PC-9 (cell line): ENCODE measurements at regions not wholly inside any gene's neighbourhood (a gene's known extent, or its start where the extent isn't known, plus 50 kb on each side); places are given as distances from the start of the nearest gene placed in this dataset.

Experiments used
- BruUV-seq: library from RNA; stranded (reverse); fragments of 400-500 nt; replicated peaks from 2 replicates; lab custom pipeline; 2021; lab: Mats Ljungman, UMichigan
- CTCF ChIA-PET: fragments of 300-600 bp; sonication (Branson Sonifier 250); formaldehyde crosslinking; loops from one replicate; lab custom pipeline; 2022; ENCODE audit warnings: antibody characterized with exemption; lab: Charles Lee
- POLR2A ChIA-PET: fragments of 300-600 bp; sonication (Branson Sonifier 250); formaldehyde crosslinking; loops from one replicate; lab custom pipeline; 2022; ENCODE audit warnings: antibody characterized with exemption; ENCODE audit not compliant: unreplicated experiment; lab: Charles Lee
- DNase-seq, 2 experiments: peaks; one replicate each; pipeline versions ENCODE4 v3.0.0 to v3.0.0-alpha.2; 2015 to 2022; ENCODE audit warnings: mixed read lengths in 1 of 2
- H2AFZ ChIP-seq: fragments of 200-600 bp; sonication (generic); 2 replicates; pipeline ENCODE4 v1.8.1; 2017; ENCODE audit warnings: antibody characterized with exemption
- H3F3A ChIP-seq: fragments of 200-600 bp; sonication (generic); 2 replicates; pipeline ENCODE4 v1.8.1; 2017; ENCODE audit warnings: antibody characterized with exemption, mild to moderate bottlenecking, low read depth; ENCODE audit not compliant: insufficient read depth
- H3K27ac ChIP-seq: fragments of 200-600 bp; sonication (generic); 2 replicates; pipeline ENCODE4 v1.6.1; 2016; ENCODE audit warnings: mixed run types
- H3K27me3 ChIP-seq: fragments of 200-600 bp; sonication (generic); 2 replicates; pipeline ENCODE4 v1.6.1; 2016; ENCODE audit warnings: low read depth, mixed run types; ENCODE audit not compliant: insufficient read depth
- H3K36me3 ChIP-seq: fragments of 200-600 bp; sonication (generic); 2 replicates; pipeline ENCODE4 v1.6.1; 2016; ENCODE audit warnings: low read depth, mixed run types
- H3K4me1 ChIP-seq: fragments of 200-600 bp; sonication (generic); replicated peaks from 2 replicates; pipeline ENCODE4 v1.6.1; 2016; ENCODE audit warnings: mixed run types; ENCODE audit not compliant: insufficient read depth
- H3K4me2 ChIP-seq: fragments of 200-600 bp; sonication (generic); 2 replicates; pipeline ENCODE4 v1.6.1; 2017; ENCODE audit warnings: mixed run types
- H3K4me3 ChIP-seq: fragments of 200-600 bp; sonication (generic); 2 replicates; pipeline ENCODE4 v1.6.1; 2016; ENCODE audit warnings: mixed run types
- H3K79me2 ChIP-seq: fragments of 200-600 bp; sonication (generic); 2 replicates; pipeline ENCODE4 v1.6.1; 2017; ENCODE audit warnings: low read depth, mixed run types
- H3K9me2 ChIP-seq: fragments of 200-600 bp; sonication (generic); 2 replicates; pipeline ENCODE4 v1.8.1; 2017; ENCODE audit warnings: mild to moderate bottlenecking; ENCODE audit not compliant: insufficient read depth
- H3K9me3 ChIP-seq: fragments of 200-600 bp; sonication (generic); 2 replicates; pipeline ENCODE4 v1.8.1; 2016; ENCODE audit warnings: low read depth; ENCODE audit not compliant: insufficient read depth
- H4K20me1 ChIP-seq: fragments of 200-600 bp; sonication (generic); 2 replicates; pipeline ENCODE4 v1.8.1; 2017; ENCODE audit not compliant: insufficient read depth
- CTCF ChIP-seq: fragments of 200-600 bp; sonication (generic); conservative IDR thresholded peaks from 2 replicates; pipeline ENCODE4 v1.6.1; 2017; ENCODE audit warnings: mixed run types, antibody characterized with exemption, mild to moderate bottlenecking, moderate library complexity
- EZH2 ChIP-seq: fragments of 200-600 bp; sonication (generic); IDR thresholded peaks from 2 replicates; pipeline ENCODE4 v1.8.0; 2017; ENCODE audit warnings: antibody characterized with exemption, low read depth
- intact Hi-C: fragments of 100-400 bp; cut with micrococcal nuclease; formaldehyde crosslinking; loops from one replicate; pipeline ENCODE4 v1.10.0; 2022; ENCODE audit not compliant: unreplicated experiment

- Histone ChIP-seq H3K36me3 (no peaks in the 10 kb centered on the region), H3K79me2 (no peaks in the 10 kb centered on the region), H3K27me3 (peaks cover 8% of the 10 kb centered on the region; the same call in 1 of the 2 replicates), H3F3A (no peaks in the 10 kb centered on the region), H3K9me2 (no peaks in the 10 kb centered on the region; the same call in 1 of the 2 replicates), H2AFZ (no peak overlapping the region), H3K4me3 (no peak overlapping the region), H4K20me1 (no peaks in the 10 kb centered on the region; the same call in 1 of the 2 replicates), H3K27ac (no peak overlapping the region), H3K9me3 (no peaks in the 10 kb centered on the region), H3K4me1 (no peaks in the 10 kb centered on the region), H3K4me2 (no peak overlapping the region)
- DNase-seq: no peak
- intact Hi-C loops: no loop called here
- no peak for TF ChIP-seq CTCF
- no peak for TF ChIP-seq EZH2
- CTCF ChIA-PET: no interaction called here
- no TSS peak for BruUV-seq
- POLR2A ChIA-PET: no interaction called here
Measured at GRCh38 chr16:74113545-74113944, 183.1 kb upstream of the PSMD7 start.

GRCh38 chr16:74111456-74111982 lies 185.1 kb upstream of the PSMD7 start:
- Histone ChIP-seq H3K4me3 (no peak overlapping the region), H3K27me3 (peaks cover 8% of the 10 kb centered on the region; the same call in 1 of the 2 replicates), H3K4me1 (no peaks in the 10 kb centered on the region), H2AFZ (no peak overlapping the region), H3K79me2 (no peaks in the 10 kb centered on the region), H3K9me3 (no peaks in the 10 kb centered on the region), H3F3A (no peaks in the 10 kb centered on the region), H3K4me2 (no peak overlapping the region), H4K20me1 (no peaks in the 10 kb centered on the region), H3K27ac (no peak overlapping the region), H3K9me2 (no peaks in the 10 kb centered on the region; the same call in 1 of the 2 replicates), H3K36me3 (no peaks in the 10 kb centered on the region)
- ChIA-PET CTCF (no interaction called here), POLR2A (no interaction called here)
- TF ChIP-seq EZH2: no peak
- no peak for DNase-seq
- BruUV-seq: no TSS peak
- intact Hi-C loops: no loop called here

DNA sequence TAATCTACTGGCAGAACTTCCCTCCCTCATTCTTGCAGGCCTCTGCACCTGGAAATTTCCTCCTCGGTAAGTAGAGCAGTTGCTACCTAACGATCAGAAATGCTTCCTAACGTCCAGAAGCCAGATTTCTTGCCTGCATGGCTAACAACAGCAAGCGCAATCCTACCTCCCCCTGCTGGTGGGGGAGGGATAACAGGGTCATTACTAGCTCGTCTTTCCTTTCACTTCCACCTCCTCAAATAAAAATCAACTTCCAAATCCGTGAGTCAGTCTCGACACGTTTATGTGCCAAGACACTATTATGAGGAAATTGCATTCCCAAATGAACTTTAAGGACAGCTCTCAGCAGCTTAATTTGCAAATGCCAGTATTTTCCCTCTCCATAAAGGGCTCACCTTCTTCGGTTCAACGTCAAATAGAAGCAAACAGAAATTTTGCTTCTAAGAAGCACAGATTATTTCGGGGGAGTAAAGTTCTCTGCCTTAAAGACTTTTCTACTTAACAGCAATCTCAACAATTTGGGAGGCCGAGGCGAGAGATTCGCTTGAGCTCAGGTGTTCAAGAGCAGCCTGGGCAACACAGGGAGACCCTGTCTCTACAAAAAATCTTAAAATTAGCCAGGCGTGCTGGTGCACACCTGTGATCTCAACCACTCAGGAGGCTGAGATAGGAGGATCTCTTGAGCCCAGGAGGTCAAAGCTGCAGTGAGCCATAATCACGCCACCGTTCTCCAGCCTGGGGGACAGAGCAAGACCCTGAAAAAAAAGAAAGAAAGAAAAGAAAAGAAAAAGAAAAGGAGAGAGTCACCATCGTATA lies 188.6 kb upstream of the PSMD7 start:
- POLR2A ChIA-PET: interaction anchor here (0.6 kb wide), 1 partner anchor 260 kb away, joined by 4 read pairs; no protein-coding TSS in a partner anchor
- Histone ChIP-seq H4K20me1 (no peaks in the 10 kb centered on the region), H3K4me2 (peak overlapping the region; percentile 38), H3F3A (no peaks in the 10 kb centered on the region), H3K27ac (no peak overlapping the region), H3K9me2 (no peaks in the 10 kb centered on the region), H3K36me3 (no peaks in the 10 kb centered on the region), H3K4me1 (no peaks in the 10 kb centered on the region), H3K79me2 (no peaks in the 10 kb centered on the region), H3K9me3 (no peaks in the 10 kb centered on the region), H2AFZ (no peak overlapping the region), H3K27me3 (no peaks in the 10 kb centered on the region), H3K4me3 (no peak overlapping the region)
- TF ChIP-seq CTCF (peak; percentile 60), EZH2 (no peak)
- DNase-seq: peak; percentile 28 to 34
- intact Hi-C loops: no loop called here
- CTCF ChIA-PET: no interaction called here
- BruUV-seq: no TSS peak
